ENCODE measurements at regions not wholly inside any gene's neighbourhood (a gene's known extent, or its start where the extent isn't known, plus 50 kb on each side); places are given as distances from the start of the nearest gene placed in this dataset.

GRCh38 chr20:40540166-40540565 is 148.9 kb downstream of the MAFB start:
- no peak for DNase-seq (ENCODE audit: low spot score)

- DNase-seq (ENCODE audit: low spot score), result no peak
Observed at GRCh38 chr20:40538131-40538530, 150.9 kb downstream of the MAFB start.

- DNase-seq (ENCODE audit: low spot score), result no peak
Observed at GRCh38 chr20:40536808-40537207, 152.2 kb downstream of the MAFB start.

DNA sequence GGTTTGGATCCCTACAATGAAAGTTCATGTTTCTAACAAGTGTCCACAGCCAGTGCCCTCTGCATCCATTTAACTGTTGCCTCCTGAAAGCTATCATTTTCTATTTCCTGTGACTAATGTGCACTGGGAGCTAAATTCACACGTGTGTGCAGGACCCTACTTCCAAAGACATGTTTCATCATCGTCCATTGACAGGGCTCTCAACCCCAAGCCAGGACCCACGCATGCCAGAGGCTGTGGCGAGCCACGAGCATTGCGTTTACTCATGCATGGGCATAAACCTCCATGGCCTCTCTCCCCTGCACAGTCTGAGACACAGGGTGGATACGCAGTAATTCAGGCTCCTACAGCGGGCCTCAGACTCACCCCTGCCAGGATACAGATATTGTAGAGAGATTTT is 153.2 kb downstream of the MAFB start:
- no peak for DNase-seq (ENCODE audit: low spot score)

DNA sequence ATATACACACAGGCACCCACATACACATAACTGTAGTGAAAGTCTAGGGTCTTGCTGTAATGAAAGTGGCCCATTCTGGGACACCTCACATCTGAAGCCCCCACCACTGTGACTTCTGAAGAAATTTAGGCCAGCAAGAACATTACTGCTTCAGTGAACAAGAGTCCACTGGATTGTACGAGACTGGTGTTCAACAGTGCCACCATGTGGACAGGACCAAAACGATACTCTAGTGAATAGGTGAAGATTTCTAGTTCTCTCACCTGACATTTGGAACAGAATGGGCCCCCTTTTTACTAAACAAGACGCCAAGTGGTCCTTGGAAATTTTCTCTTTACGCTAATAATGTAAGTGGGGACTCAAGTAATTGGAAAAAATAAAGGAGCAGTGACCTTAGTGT is 156.9 kb downstream of the MAFB start:
- DNase-seq (ENCODE audit: low spot score), result no peak

GRCh38 chr20:40525351-40525750 is 163.7 kb downstream of the MAFB start:
- no peak for DNase-seq (ENCODE audit: low spot score)

DNA sequence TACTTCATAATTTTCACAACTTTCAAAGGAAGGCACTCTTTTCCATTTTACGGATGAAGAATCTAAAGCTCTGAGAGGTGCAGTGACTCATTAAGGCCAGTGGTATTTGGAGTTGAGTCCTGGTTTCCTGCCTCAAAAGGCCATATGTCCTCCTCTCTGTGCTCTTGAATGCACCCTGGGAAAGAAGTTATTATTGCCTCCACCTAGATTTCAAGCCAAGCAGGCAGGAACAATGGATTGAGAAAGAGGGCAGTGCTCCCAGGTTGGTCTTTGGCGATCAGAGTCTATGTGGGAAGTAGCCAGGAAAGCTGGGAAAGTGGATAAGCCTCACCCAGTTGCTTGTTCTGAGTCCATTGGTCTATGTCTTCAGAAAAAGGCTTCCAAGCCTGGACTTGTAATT is 165.0 kb downstream of the MAFB start:
- DNase-seq (ENCODE audit: low spot score), result no peak

GRCh38 chr20:40522405-40522804 is 166.6 kb downstream of the MAFB start:
- no peak for DNase-seq (ENCODE audit: low spot score)

DNA sequence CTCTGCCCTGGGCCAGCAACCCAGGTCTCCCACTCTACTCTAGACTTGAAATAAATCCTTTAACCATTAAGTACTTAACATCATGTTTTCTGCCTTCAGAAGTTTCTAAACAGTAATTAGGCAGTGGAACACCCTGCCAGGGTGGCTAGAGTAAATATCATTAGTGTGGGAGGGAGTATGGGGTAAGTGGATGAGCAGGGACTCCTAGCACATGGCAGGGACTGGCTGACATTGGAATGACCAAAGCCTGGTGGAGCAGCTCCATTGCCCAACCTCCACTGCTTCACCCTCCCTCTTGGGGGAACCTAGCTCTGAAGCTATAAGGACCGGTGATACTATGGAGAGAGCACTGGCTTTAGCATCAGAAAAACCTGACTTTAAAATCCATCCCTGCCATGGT is 167.1 kb downstream of the MAFB start:
- DNase-seq (ENCODE audit: low spot score), result no peak

GRCh38 chr20:40519918-40520317 is 169.1 kb downstream of the MAFB start:
- DNase-seq (ENCODE audit: low spot score), result no peak

DNA sequence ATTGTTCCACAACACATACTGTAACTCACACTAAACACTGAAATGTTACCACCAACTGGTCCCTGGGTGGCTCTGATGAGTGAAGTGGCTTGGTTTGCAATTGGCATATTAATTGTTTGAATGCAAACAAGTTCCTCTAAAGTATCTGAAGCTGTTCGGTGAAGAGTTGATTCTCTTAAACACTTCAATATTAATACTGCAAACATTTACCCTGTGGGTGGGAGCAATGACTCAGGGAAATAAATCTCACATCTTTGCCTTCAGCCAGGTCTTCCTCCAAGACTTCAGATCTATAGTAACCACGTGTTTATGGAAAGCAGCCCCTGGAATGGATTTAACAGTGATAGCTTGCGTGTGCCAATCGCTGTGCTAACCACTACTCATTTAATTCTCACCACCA is 176.0 kb downstream of the MAFB start:
- no peak for DNase-seq (ENCODE audit: low spot score)

DNA sequence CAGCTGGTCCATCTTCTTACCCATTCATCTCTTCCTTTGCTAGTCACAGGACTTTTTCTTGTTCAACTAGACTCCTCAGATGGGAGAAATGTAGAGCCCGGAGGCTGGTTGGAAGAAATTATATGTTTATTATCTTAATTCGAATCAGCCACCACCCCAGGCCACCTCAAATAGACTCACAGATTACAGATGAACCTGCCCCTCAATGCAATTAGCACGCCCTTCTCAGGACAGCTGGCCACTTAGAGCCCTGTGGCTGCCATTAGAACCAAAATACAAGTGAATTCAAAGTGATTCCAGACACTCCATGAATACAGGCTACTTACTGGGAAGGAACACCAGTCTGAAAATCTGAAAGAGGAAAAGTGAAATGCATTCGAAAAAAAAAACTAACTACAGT is 176.4 kb downstream of the MAFB start:
- DNase-seq (ENCODE audit: low spot score), result no peak

GRCh38 chr20:40511478-40511877 is 177.6 kb downstream of the MAFB start:
- DNase-seq (ENCODE audit: low spot score), result no peak

- no peak for DNase-seq (ENCODE audit: low spot score)
Observed at GRCh38 chr20:40510622-40511021, 178.4 kb downstream of the MAFB start.

- DNase-seq (ENCODE audit: low spot score), result no peak
Observed at GRCh38 chr20:40508821-40509220, 180.2 kb downstream of the MAFB start.

DNA sequence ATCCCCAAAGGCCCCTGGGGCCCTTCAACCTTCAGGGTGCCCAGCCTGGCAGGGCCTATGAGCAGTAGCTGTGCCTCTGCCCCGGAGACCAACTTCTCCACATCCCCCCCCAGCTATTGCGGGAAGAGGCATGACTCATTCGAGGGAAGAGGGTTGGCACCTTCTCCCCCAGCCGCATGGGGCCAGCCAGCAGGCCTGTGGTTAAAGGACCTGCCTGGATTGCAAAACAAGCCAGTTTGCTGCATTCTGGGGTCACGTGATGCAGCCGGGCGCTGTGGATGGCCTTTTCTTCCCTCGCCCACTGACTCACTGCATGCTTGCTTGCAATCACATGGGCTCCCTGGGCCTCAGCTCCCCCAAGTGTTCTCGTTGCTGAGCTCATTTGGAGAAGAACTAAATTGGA is 182.5 kb downstream of the MAFB start:
- peak; percentile 87 for DNase-seq (ENCODE audit: low spot score)

DNA sequence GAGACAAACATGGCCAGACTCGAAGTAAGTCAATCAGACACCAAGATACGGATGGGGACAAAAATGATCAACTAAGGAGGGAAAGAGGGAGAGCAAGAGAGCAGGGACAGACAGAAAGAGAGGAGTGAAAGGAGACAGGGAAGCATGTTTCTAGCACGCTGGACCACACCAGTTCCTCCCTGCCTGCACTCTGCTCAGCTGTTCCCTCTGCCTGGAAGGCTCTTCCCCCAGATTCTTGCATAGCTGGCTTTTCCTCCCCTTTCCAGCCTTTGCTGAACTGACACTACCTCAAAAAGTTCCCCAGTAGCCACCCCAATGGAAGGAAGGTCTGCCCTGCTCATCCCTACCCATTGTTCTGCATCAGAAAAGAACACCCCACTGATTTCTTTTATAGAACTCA is 185.9 kb downstream of the MAFB start:
- no peak for DNase-seq (ENCODE audit: low spot score)

DNA sequence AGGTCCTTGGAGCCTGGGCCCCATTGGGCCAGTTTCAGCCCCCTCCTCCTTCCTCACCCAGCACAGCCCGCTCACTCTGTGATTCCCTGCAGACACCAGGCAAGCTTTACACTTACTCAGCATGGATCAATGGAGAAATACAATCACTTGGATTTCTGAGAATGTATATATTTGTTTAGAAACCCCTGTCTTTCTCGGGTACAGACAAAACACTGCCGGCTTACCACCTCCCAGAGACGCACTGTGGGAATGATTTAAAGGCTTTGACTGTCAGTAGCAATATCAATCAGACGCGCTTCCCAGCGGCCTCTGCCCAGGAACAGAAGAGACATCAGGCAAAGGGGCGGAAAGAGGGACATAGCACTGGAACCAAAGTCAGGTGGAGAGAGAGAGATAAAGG is 186.5 kb downstream of the MAFB start:
- DNase-seq (ENCODE audit: low spot score), result no peak

- no peak for DNase-seq (ENCODE audit: low spot score)
Observed at GRCh38 chr20:40499391-40499790, 189.6 kb downstream of the MAFB start.

GRCh38 chr20:40497899-40498691 is 190.9 kb downstream of the MAFB start:
- peak; percentile 70 for DNase-seq (ENCODE audit: low spot score)

- DNase-seq (ENCODE audit: low spot score), result no peak
Observed at GRCh38 chr20:40495956-40496355, 193.1 kb downstream of the MAFB start.

DNA sequence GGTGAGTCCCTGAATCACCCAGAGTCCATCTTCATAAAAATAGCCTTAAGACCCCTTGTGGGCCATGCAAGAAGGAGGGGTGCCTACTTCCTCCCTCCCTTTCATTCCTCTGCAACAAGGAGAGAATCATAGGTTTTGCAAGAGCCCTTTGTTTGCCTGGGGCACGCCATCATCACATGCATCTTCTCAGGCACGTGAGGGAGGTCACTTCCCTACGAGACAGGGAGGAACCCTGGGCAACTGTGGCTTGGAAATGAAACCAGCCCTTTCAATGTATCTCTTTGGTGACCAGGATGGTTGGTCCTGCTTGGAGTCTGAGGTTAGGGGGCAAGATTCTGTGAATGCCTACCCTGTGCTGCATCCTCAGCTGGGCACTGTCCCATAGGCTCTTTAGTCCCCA is 194.8 kb downstream of the MAFB start:
- peak; percentile 71 for DNase-seq (ENCODE audit: low spot score)

- no peak for DNase-seq (ENCODE audit: low spot score)
Observed at GRCh38 chr20:40493549-40493948, 195.5 kb downstream of the MAFB start.

- DNase-seq (ENCODE audit: low spot score), result no peak
Observed at GRCh38 chr20:40493071-40493470, 196.0 kb downstream of the MAFB start.
